NCI-H2196 (cell line): ENCODE measurements at regions not wholly inside any gene's neighbourhood (a gene's known extent, or its start where the extent isn't known, plus 50 kb on each side); places are given as distances from the start of the nearest gene placed in this dataset.
"Not testable (repeated sequence)": the region's sequence is repeated elsewhere in the genome, so short reads cannot be mapped to it uniquely, and the experiment has no call there.

Experiments
- DNase-seq: peaks from one replicate; lab custom pipeline; 2025; ENCODE audit not compliant: unreplicated experiment; lab: John Stamatoyannopoulos, UW

- DNase-seq = no peak
Measured at GRCh38 chr11:22037505-22037904, 155.4 kb upstream of the ANO5 start.

GRCh38 chr11:22041039-22041438 is 151.8 kb upstream of the ANO5 start:
- no peak for DNase-seq

GRCh38 chr11:22042081-22042480 is 150.8 kb upstream of the ANO5 start:
- DNase-seq = no peak

- no peak for DNase-seq
Measured at GRCh38 chr11:22044126-22044525, 148.8 kb upstream of the ANO5 start.

GRCh38 chr11:22049276-22049675 is 143.6 kb upstream of the ANO5 start:
- DNase-seq = no peak

GRCh38 chr11:22065472-22065871 is 127.4 kb upstream of the ANO5 start:
- no peak for DNase-seq

- no peak for DNase-seq
Measured at GRCh38 chr11:22069844-22070243, 123.0 kb upstream of the ANO5 start.

GRCh38 chr11:22076271-22076930 is 116.5 kb upstream of the ANO5 start:
- no peak for DNase-seq

- DNase-seq = no peak
Measured at GRCh38 chr11:22078063-22078462, 114.8 kb upstream of the ANO5 start.

- no peak for DNase-seq
Measured at GRCh38 chr11:22079133-22079872, 113.6 kb upstream of the ANO5 start.

- DNase-seq = no peak
Measured at GRCh38 chr11:22082178-22082577, 110.7 kb upstream of the ANO5 start.

GRCh38 chr11:22082788-22083187 is 110.1 kb upstream of the ANO5 start:
- DNase-seq = no peak

GRCh38 chr11:22084056-22084455 is 108.8 kb upstream of the ANO5 start:
- no peak for DNase-seq

- no peak for DNase-seq
Measured at GRCh38 chr11:22084564-22084963, 108.3 kb upstream of the ANO5 start.

- DNase-seq = no peak
Measured at GRCh38 chr11:22089609-22090008, 103.3 kb upstream of the ANO5 start.

- DNase-seq = no peak
Measured at GRCh38 chr11:22106566-22106965, 86.3 kb upstream of the ANO5 start.

GRCh38 chr11:22115470-22116029 is 77.3 kb upstream of the ANO5 start:
- no peak for DNase-seq

GRCh38 chr11:22127981-22128380 is 64.9 kb upstream of the ANO5 start:
- not testable (repeated sequence) for DNase-seq

GRCh38 chr11:22130462-22131053 is 62.3 kb upstream of the ANO5 start:
- peak; percentile 4 for DNase-seq

- no peak for DNase-seq
Measured at GRCh38 chr11:22133776-22134175, 59.1 kb upstream of the ANO5 start.

- DNase-seq = no peak
Measured at GRCh38 chr11:22138264-22138663, 54.6 kb upstream of the ANO5 start.
